ENCODE measurements at regions not wholly inside any gene's neighbourhood (a gene's known extent, or its start where the extent isn't known, plus 50 kb on each side); places are given as distances from the start of the nearest gene placed in this dataset.
"Not testable (repeated sequence)": the region's sequence is repeated elsewhere in the genome, so short reads cannot be mapped to it uniquely, and the experiment has no call there.

DNA sequence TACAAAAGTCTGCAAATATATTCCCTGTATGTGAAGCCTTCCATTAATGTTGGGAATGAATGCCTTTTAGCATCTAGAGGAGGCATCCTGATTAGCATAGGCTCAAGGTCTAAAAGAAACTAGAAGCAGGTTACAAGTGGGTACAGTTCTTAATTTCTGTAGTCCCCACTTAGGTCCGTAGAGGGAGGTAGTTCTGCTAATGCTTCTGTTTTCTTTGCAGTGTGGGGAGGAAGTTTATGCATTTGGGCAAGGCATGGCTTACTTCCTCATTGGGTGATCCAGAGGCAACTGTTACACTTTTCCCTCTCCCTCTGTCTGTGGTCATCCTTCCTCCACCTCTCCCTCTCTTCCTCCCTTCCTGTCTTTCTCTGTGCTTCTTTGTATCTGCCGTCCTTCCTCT, 108.4 kb upstream of the ZKSCAN2 start:
- DNase-seq (ENCODE audit: low spot score in 2 of 2) (no peak), FAIRE-seq (no peak)

DNA sequence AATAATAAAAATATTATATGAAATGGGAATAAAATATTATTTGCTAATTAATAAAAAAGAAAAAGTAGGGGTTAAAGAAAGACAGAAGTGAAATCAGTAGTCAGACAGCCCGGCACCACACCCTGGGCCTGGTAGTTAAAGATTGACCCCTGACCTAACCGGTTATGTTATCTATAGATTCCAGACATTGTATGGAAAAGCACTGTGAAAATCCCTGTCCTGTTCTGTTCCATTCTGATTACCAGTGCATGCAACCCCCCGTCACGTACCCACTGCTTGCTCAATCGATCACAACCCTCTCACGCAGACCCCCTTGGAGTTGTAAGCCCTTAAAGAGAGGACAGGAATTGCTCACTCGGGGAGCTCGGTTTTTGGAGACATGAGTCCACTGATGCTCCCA, 101.9 kb upstream of the ZKSCAN2 start:
- not testable (repeated sequence) for FAIRE-seq; DNase-seq (ENCODE audit: low spot score in 2 of 2)

- FAIRE-seq (no peak), DNase-seq (ENCODE audit: low spot score in 2 of 2) (no peak)
These were observed 86.4 kb upstream of the ZKSCAN2 start for GRCh38 chr16:25344006-25344405.

GRCh38 chr16:25340973-25341372, 83.3 kb upstream of the ZKSCAN2 start:
- no peak for FAIRE-seq
- DNase-seq (ENCODE audit: low spot score in 2 of 2): no peak

GRCh38 chr16:25317732-25318316, 60.2 kb upstream of the ZKSCAN2 start:
- FAIRE-seq: no peak

DNA sequence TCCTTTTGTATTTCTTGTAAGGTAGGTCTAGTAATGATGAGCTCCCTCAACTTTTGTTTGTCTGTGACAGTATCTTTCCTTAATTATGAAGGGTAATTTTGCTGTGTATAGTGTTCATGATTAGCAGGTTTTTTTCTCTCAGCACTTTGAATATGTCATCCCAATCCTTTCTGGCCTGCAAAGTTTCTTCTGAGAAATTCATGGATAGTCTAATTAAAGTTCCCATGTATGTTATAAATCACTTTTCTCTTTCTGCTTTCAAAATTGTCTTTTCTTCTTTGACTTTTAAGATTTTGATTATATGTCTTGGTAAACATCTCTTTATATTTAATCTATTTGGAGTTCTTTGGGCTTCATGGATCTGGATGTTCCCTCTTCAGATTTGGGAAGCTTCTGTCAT, 54.3 kb upstream of the ZKSCAN2 start:
- no peak for DNase-seq (ENCODE audit: low spot score in 2 of 2)
- FAIRE-seq: no peak

More at GRCh38 chr16:25317732-25318316, 60.2 kb upstream of the ZKSCAN2 start:
- no peak for DNase-seq (ENCODE audit: low spot score in 2 of 2)

- FAIRE-seq (no peak), DNase-seq (ENCODE audit: low spot score in 2 of 2) (no peak)
These were observed 53.4 kb upstream of the ZKSCAN2 start for GRCh38 chr16:25311039-25311438.

All from frontal cortex (tissue), 3 donors.